Ectodermal cell (in vitro differentiated cells): ENCODE measurements at regions not wholly inside any gene's neighbourhood (a gene's known extent, or its start where the extent isn't known, plus 50 kb on each side); places are given as distances from the start of the nearest gene placed in this dataset.

Experiments
- H3K27ac ChIP-seq: 2 replicates; pipeline ENCODE4 v1.7.0; 2013; ENCODE audit warnings: mild to moderate bottlenecking, low read depth, low read length; ENCODE audit not compliant: insufficient read depth, poor library complexity, severe bottlenecking
- H3K27me3 ChIP-seq: 2 replicates; pipeline ENCODE4 v1.7.0; 2013; ENCODE audit warnings: mild to moderate bottlenecking, low read length; ENCODE audit not compliant: insufficient read depth, control insufficient read depth, poor library complexity, severe bottlenecking
- H3K36me3 ChIP-seq: one replicate; pipeline ENCODE4 v1.7.0; 2013; ENCODE audit warnings: low read length; ENCODE audit not compliant: control insufficient read depth, insufficient read depth
- H3K4me1 ChIP-seq: one replicate; pipeline ENCODE4 v1.7.0; 2013; ENCODE audit warnings: low read length; ENCODE audit not compliant: control insufficient read depth, insufficient read depth
- H3K4me3 ChIP-seq: 2 replicates; pipeline ENCODE4 v1.7.0; 2013; ENCODE audit warnings: low read depth, low read length, control low read depth; ENCODE audit not compliant: insufficient read depth
- H3K9me3 ChIP-seq: 2 replicates; pipeline ENCODE4 v1.7.0; 2013; ENCODE audit warnings: mild to moderate bottlenecking, low read length, moderate library complexity; ENCODE audit not compliant: control insufficient read depth
- WGBS, 2 experiments: methylation state at CpG; one replicate each; pipeline ENCODE4 v1.1.7; 2013; ENCODE audit warnings: missing lambda C conversion rate in 2 of 2; 5-methylcytosine and 5-hydroxymethylcytosine counted together

GRCh38 chr7:35329026-35329425 is 75.1 kb upstream of the TBX20 start:
- Histone ChIP-seq H3K27me3 (no peaks in the 10 kb centered on the region), H3K27ac (no peak overlapping the region), H3K4me1 (no peaks in the 10 kb centered on the region), H3K36me3 (no peaks in the 10 kb centered on the region), H3K9me3 (no peaks in the 10 kb centered on the region), H3K4me3 (no peak overlapping the region)
- 64% methylated on average over 1 of the region's 1 CpG; no CpG with 5 or more reads in 1 of the 2 experiments for WGBS, 2 experiments

GRCh38 chr7:35319606-35320005 is 65.7 kb upstream of the TBX20 start:
- WGBS, 2 experiments, result 55 to 63% methylated on average over 4 of the region's 4 CpGs
- no peaks in the 10 kb centered on the region for H3K4me1 ChIP-seq
- no peak overlapping the region for H3K4me3 ChIP-seq

GRCh38 chr7:35316549-35316948 is 62.6 kb upstream of the TBX20 start:
- 96 to 100% methylated on average over 1 of the region's 1 CpG for WGBS, 2 experiments
- no peaks in the 10 kb centered on the region for H3K9me3 ChIP-seq
- no peak overlapping the region for H3K27ac ChIP-seq
- H3K27me3 ChIP-seq, result no peaks in the 10 kb centered on the region
- no peak overlapping the region for H3K4me3 ChIP-seq
- no peaks in the 10 kb centered on the region for H3K36me3 ChIP-seq
- H3K4me1 ChIP-seq, result no peaks in the 10 kb centered on the region

More at GRCh38 chr7:35319606-35320005, 65.7 kb upstream of the TBX20 start:
- Histone ChIP-seq H3K9me3 (no peaks in the 10 kb centered on the region), H3K36me3 (no peaks in the 10 kb centered on the region), H3K27me3 (no peaks in the 10 kb centered on the region), H3K27ac (no peak overlapping the region)

- no peaks in the 10 kb centered on the region for H3K9me3 ChIP-seq
- H3K36me3 ChIP-seq, result no peaks in the 10 kb centered on the region
- WGBS, 2 experiments, result 94 to 96% methylated on average over 2 of the region's 2 CpGs
- H3K27me3 ChIP-seq, result no peaks in the 10 kb centered on the region
- no peaks in the 10 kb centered on the region for H3K4me1 ChIP-seq
- no peak overlapping the region for H3K27ac ChIP-seq
- no peak overlapping the region for H3K4me3 ChIP-seq
Observed at GRCh38 chr7:35315517-35315916, 61.6 kb upstream of the TBX20 start.

GRCh38 chr7:35314354-35314753 is 60.5 kb upstream of the TBX20 start:
- Histone ChIP-seq H3K36me3 (no peaks in the 10 kb centered on the region), H3K27me3 (no peaks in the 10 kb centered on the region), H3K4me3 (no peak overlapping the region), H3K4me1 (no peaks in the 10 kb centered on the region), H3K27ac (no peak overlapping the region), H3K9me3 (no peaks in the 10 kb centered on the region)
- WGBS, 2 experiments, result 93 to 95% methylated on average over 2 of the region's 2 CpGs

- H3K9me3 ChIP-seq, result no peaks in the 10 kb centered on the region
- H3K4me3 ChIP-seq, result no peak overlapping the region
- no peaks in the 10 kb centered on the region for H3K36me3 ChIP-seq
- H3K27me3 ChIP-seq, result no peaks in the 10 kb centered on the region
- no peak overlapping the region for H3K27ac ChIP-seq
- WGBS, 2 experiments, result 87% methylated on average over 1 of the region's 1 CpG
- no peaks in the 10 kb centered on the region for H3K4me1 ChIP-seq
Observed at GRCh38 chr7:35313575-35313974, 59.7 kb upstream of the TBX20 start.
